ENCODE measurements at regions not wholly inside any gene's neighbourhood (a gene's known extent, or its start where the extent isn't known, plus 50 kb on each side); places are given as distances from the start of the nearest gene placed in this dataset.

DNA sequence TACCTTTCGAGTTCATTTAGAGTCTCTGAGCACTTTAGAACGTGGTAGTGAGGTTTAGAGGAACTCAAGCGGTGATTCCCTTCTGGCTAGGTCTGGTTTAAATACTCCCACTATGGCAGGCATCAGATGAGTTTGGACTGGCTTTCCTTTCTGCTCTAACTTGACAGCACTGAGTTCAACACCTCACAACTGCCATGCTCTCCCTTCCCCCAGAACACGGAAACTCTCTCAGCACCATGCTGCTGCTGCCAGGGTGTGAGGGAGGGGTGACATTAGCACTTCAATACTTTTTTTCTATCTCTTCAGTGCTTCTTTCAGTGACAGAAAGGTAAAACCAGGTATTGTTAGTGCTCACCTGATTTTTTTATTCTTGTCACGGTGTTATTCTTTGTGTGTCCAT lies 234.5 kb upstream of the AGTR2 start:
- Histone ChIP-seq H3K9me3 (no peaks in the 10 kb centered on the region), H3K4me1 (no peaks in the 10 kb centered on the region; the same call in 1 of the 2 replicates), H3K36me3 (no peaks in the 10 kb centered on the region; the same call in 1 of the 2 replicates), H3K27me3 (no peaks in the 10 kb centered on the region), H3K4me3 (ENCODE audit: low read depth, low read length) (no peak overlapping the region)
- TF ChIP-seq, protein P1, sequence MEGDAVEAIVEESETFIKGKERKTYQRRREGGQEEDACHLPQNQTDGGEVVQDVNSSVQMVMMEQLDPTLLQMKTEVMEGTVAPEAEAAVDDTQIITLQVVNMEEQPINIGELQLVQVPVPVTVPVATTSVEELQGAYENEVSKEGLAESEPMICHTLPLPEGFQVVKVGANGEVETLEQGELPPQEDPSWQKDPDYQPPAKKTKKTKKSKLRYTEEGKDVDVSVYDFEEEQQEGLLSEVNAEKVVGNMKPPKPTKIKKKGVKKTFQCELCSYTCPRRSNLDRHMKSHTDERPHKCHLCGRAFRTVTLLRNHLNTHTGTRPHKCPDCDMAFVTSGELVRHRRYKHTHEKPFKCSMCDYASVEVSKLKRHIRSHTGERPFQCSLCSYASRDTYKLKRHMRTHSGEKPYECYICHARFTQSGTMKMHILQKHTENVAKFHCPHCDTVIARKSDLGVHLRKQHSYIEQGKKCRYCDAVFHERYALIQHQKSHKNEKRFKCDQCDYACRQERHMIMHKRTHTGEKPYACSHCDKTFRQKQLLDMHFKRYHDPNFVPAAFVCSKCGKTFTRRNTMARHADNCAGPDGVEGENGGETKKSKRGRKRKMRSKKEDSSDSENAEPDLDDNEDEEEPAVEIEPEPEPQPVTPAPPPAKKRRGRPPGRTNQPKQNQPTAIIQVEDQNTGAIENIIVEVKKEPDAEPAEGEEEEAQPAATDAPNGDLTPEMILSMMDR (IDR thresholded peaks at IDR 0.05; ENCODE audit: low read depth, low read length), result no peak
- no peak for DNase-seq

DNA sequence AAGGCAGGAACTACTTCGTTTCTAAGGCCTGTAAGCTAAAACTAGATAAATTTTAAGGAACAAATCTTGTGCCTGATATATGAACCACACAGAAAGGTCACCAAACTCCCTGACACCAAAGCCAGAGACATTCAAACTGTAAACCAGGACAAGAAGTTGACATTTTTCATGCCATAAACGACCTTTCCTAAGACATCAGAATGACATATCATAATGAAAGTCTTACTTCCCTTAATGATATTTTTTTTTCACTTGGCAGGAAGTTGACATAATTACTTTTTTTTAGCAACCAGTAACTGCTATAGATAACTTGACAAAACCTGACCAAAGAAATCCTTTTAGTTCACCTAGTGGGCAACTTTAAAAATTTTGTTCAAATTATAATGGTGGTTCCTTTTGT lies 231.5 kb upstream of the AGTR2 start:
- DNase-seq, result no peak
- no peaks in the 10 kb centered on the region; the same call in 1 of the 2 replicates for H3K36me3 ChIP-seq
- H3K4me1 ChIP-seq, result no peaks in the 10 kb centered on the region; the same call in 1 of the 2 replicates
- TF ChIP-seq, protein P1 (IDR thresholded peaks at IDR 0.05; ENCODE audit: low read depth, low read length), result no peak
- no peak overlapping the region for H3K4me3 ChIP-seq (ENCODE audit: low read depth, low read length)
- no peaks in the 10 kb centered on the region for H3K27me3 ChIP-seq
- no peaks in the 10 kb centered on the region for H3K9me3 ChIP-seq

DNA sequence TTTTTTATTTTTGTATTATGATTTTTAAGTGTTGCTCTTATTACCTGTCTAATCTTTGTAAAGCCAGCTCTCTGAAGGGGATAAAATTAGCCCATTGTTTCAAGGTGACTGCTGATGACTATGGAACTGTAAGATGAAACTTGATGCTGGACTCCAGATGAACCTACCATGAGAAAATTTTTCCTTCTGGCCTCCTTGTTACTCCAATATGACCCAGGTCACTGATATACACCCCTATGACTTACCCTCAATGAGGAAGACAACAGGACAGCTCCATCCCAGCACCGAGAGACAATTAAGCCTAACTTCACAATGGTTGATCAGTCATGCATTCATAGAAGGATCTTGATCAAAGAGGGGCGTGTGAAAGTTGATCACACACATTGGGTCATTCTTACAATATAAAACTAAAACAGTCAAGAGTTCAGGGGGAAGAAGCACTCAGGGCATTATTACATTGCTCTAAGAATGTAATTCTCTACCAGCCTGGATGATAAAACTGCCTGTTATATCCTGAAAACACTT lies 230.8 kb upstream of the AGTR2 start:
- H3K36me3 ChIP-seq, result no peaks in the 10 kb centered on the region; the same call in 1 of the 2 replicates
- H3K27me3 ChIP-seq, result no peaks in the 10 kb centered on the region
- no peak overlapping the region for H3K4me3 ChIP-seq (ENCODE audit: low read depth, low read length)
- no peak for DNase-seq
- no peaks in the 10 kb centered on the region; the same call in 1 of the 2 replicates for H3K4me1 ChIP-seq
- H3K9me3 ChIP-seq, result no peaks in the 10 kb centered on the region
- TF ChIP-seq, protein P1 (IDR thresholded peaks at IDR 0.05; ENCODE audit: low read depth, low read length), result no peak

DNA sequence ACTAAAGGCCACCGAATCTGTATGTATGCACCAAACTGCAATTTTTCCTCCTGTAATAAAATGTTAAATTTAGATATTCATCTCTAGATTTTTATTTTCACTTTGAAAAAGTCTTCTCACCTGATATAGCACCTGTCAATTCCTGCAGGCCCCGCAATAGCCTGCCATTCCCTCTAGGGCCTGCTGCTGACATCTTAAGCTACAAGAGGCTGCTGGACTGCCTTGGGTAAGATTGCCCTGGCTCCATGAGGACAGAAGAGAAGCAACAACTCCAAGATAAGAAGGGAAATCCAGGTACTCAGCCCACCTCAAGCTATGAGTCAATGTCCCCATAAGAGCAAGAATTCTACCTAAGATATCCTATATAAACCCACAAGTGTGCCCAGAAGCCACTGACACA lies 230.2 kb upstream of the AGTR2 start:
- H3K27me3 ChIP-seq, result no peaks in the 10 kb centered on the region
- H3K36me3 ChIP-seq, result no peaks in the 10 kb centered on the region; the same call in 1 of the 2 replicates
- no peak for DNase-seq
- no peaks in the 10 kb centered on the region for H3K9me3 ChIP-seq
- TF ChIP-seq, protein P1 (IDR thresholded peaks at IDR 0.05; ENCODE audit: low read depth, low read length), result no peak
- H3K4me3 ChIP-seq (ENCODE audit: low read depth, low read length), result no peak overlapping the region; the same call in 1 of the 2 replicates
- H3K4me1 ChIP-seq, result no peaks in the 10 kb centered on the region; the same call in 1 of the 2 replicates

DNA sequence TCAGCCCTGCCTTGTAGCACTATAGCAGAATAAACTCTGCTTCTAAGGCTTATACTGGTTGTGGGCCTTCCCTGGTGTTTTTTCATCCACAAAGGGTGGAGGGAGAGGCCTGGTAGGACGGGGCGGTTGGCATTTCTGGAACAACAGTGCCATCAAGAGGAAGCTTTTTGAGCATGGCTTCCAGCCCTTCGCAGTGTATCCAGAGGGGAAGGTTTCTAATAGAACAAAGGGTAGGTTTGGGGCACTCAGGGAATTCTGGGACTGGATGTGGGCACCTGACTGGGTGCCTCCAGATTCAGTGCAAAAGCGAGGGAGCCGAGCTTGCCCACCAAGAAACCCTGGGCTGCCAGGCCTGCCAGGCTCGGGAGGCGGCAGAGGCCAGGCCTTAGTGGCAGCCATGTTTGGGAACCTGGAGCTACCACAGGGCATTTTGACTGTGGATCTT lies 229.6 kb upstream of the AGTR2 start:
- peak; percentile 77 for DNase-seq
- Histone ChIP-seq H3K9me3 (no peaks in the 10 kb centered on the region), H3K27me3 (no peaks in the 10 kb centered on the region), H3K4me1 (no peaks in the 10 kb centered on the region; the same call in 1 of the 2 replicates), H3K4me3 (ENCODE audit: low read depth, low read length) (no peak overlapping the region), H3K36me3 (no peaks in the 10 kb centered on the region; the same call in 1 of the 2 replicates)
- TF ChIP-seq, protein P1 (IDR thresholded peaks at IDR 0.05; ENCODE audit: low read depth, low read length), result peak; percentile 59

DNA sequence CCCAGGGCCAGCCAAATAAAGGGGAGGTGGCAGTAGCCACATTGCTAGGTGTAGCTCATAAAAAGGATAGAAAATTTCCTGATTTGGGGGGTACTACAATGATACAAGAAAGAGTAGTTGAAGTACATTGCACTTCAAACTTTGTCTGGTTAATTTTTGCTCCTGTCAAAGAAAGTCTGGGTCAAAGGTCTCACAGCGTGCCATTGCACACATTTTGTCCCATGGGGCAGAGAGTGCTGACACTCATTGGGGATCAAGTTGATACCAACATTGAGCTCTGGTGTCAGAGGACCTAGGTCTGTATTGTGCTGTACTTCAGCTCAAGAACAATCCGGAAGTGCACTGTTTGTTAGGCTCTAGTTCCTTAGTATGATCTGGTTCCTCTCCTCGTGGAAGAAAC lies 229.2 kb upstream of the AGTR2 start:
- TF ChIP-seq, protein P1 (IDR thresholded peaks at IDR 0.05; ENCODE audit: low read depth, low read length), result no peak
- H3K36me3 ChIP-seq, result no peaks in the 10 kb centered on the region; the same call in 1 of the 2 replicates
- no peaks in the 10 kb centered on the region for H3K27me3 ChIP-seq
- H3K4me1 ChIP-seq, result no peaks in the 10 kb centered on the region; the same call in 1 of the 2 replicates
- H3K9me3 ChIP-seq, result no peaks in the 10 kb centered on the region
- no peak overlapping the region for H3K4me3 ChIP-seq (ENCODE audit: low read depth, low read length)
- no peak for DNase-seq
